Adrenal gland (tissue), 5 donors: ENCODE measurements at regions not wholly inside any gene's neighbourhood (a gene's known extent, or its start where the extent isn't known, plus 50 kb on each side); places are given as distances from the start of the nearest gene placed in this dataset.

ENCODE experiments used
- POLR2A ChIP-seq, 2 donors: fragments of 450-650 bp; IDR thresholded peaks; one replicate each; pipeline ENCODE4 v1.6.1; 2017; ENCODE audit warnings: antibody characterized with exemption in 2 of 2, mild to moderate bottlenecking in 2 of 2, moderate library complexity in 1 of 2
- TF ChIP-seq, protein P1 (sequence below), 6 experiments: fragments of 450-650 bp in 4 of 6; fragments of 200-600 bp in 2 of 6; sonication (generic) in 1 of 6; IDR thresholded peaks; 1 replicate in 5 of 6; 2 replicates in 1 of 6; pipeline versions ENCODE4 v1.5.1 to v1.8.0; 2016 to 2021; ENCODE audit warnings: antibody characterized with exemption in 6 of 6, mild to moderate bottlenecking in 2 of 6, moderate library complexity in 1 of 6
- donor health status: DM: no; HTN: no; CAD: no.

DNA sequence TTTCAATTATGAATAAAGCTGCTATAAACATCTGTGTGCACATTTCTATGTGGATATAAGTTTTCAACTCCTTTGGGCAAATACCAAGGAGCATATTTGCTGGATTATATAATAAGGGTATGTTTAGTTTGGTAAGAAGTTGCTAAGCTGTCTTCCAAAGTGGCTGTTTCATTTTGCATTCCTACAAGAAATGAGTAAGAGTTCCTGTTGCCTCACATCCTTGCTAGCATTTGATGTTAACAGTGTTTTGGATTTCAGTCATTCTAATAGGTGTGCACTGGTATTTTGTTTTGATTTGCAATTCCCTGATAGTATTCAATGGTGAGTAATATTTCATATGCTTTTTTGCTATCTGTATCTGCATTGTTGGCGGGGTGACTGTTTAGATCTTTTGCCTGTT lies 120.7 kb upstream of the MDFIC2 start:
- TF ChIP-seq, protein P1, sequence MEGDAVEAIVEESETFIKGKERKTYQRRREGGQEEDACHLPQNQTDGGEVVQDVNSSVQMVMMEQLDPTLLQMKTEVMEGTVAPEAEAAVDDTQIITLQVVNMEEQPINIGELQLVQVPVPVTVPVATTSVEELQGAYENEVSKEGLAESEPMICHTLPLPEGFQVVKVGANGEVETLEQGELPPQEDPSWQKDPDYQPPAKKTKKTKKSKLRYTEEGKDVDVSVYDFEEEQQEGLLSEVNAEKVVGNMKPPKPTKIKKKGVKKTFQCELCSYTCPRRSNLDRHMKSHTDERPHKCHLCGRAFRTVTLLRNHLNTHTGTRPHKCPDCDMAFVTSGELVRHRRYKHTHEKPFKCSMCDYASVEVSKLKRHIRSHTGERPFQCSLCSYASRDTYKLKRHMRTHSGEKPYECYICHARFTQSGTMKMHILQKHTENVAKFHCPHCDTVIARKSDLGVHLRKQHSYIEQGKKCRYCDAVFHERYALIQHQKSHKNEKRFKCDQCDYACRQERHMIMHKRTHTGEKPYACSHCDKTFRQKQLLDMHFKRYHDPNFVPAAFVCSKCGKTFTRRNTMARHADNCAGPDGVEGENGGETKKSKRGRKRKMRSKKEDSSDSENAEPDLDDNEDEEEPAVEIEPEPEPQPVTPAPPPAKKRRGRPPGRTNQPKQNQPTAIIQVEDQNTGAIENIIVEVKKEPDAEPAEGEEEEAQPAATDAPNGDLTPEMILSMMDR (IDR thresholded peaks at IDR 0.05), result no peak
- no peak for TF ChIP-seq POLR2A (IDR thresholded peaks at IDR 0.05)
